Smooth muscle cell (in vitro differentiated cells): ENCODE measurements at regions not wholly inside any gene's neighbourhood (a gene's known extent, or its start where the extent isn't known, plus 50 kb on each side); places are given as distances from the start of the nearest gene placed in this dataset.

ENCODE experiments used
- DNase-seq: peaks from one replicate; lab custom pipeline; 2025; ENCODE audit not compliant: unreplicated experiment; lab: John Stamatoyannopoulos, UW
- H2AFZ ChIP-seq: fragments of 200-600 bp; sonication (generic); 2 replicates; pipeline ENCODE4 v1.6.0; 2016; ENCODE audit warnings: antibody characterized with exemption, low read depth, mild to moderate bottlenecking
- H3F3A ChIP-seq: fragments of 200-600 bp; sonication (generic); 2 replicates; pipeline ENCODE4 v1.6.0; 2017; ENCODE audit warnings: antibody characterized with exemption, low read depth
- H3K27ac ChIP-seq: fragments of 200-600 bp; sonication (generic); 2 replicates; pipeline ENCODE4 v1.5.1; 2016; ENCODE audit warnings: low read depth, mild to moderate bottlenecking
- H3K27me3 ChIP-seq: fragments of 200-600 bp; sonication (generic); 2 replicates; pipeline ENCODE4 v1.6.1; 2016; ENCODE audit warnings: low read depth, mild to moderate bottlenecking
- H3K36me3 ChIP-seq: fragments of 200-600 bp; sonication (generic); 2 replicates; pipeline ENCODE4 v1.5.1; 2016; ENCODE audit warnings: low read depth
- H3K4me1 ChIP-seq: fragments of 200-600 bp; sonication (generic); 2 replicates; pipeline ENCODE4 v1.5.1; 2016; ENCODE audit warnings: low read depth
- H3K4me2 ChIP-seq: fragments of 200-600 bp; sonication (generic); 2 replicates; pipeline ENCODE4 v1.6.0; 2016; ENCODE audit warnings: mild to moderate bottlenecking
- H3K4me3 ChIP-seq: fragments of 200-600 bp; sonication (generic); 2 replicates; pipeline ENCODE4 v1.5.1; 2016; ENCODE audit warnings: mild to moderate bottlenecking
- H3K79me2 ChIP-seq: fragments of 200-600 bp; sonication (generic); 2 replicates; pipeline ENCODE4 v1.6.0; 2016; ENCODE audit warnings: low read depth, mild to moderate bottlenecking
- H3K9ac ChIP-seq: fragments of 200-600 bp; sonication (generic); 2 replicates; pipeline ENCODE4 v1.6.0; 2016; ENCODE audit warnings: low read depth
- H3K9me3 ChIP-seq: fragments of 200-600 bp; sonication (generic); replicated peaks from 2 replicates; pipeline ENCODE4 v1.5.1; 2016; ENCODE audit warnings: low read depth
- H4K20me1 ChIP-seq: fragments of 200-600 bp; sonication (generic); 2 replicates; pipeline ENCODE4 v1.6.0; 2016; ENCODE audit warnings: low read depth
- CTCF ChIP-seq: fragments of 200-600 bp; sonication (generic); IDR thresholded peaks from 2 replicates; pipeline ENCODE4 v1.5.1; 2017; ENCODE audit warnings: borderline replicate concordance, mild to moderate bottlenecking, antibody characterized with exemption; ENCODE audit not compliant: insufficient read depth, poor library complexity, severe bottlenecking
- WGBS: methylation state at CpG from one replicate; pipeline ENCODE4 v1.1.7; 2016; ENCODE audit warnings: low lambda C conversion rate; 5-methylcytosine and 5-hydroxymethylcytosine counted together

GRCh38 chr12:130075497-130076076, 86.7 kb upstream of the FZD10 start:
- Histone ChIP-seq H3K4me1 (peaks cover 5% of the 10 kb centered on the region), H3K9ac (no peak overlapping the region), H3F3A (no peaks in the 10 kb centered on the region), H4K20me1 (no peaks in the 10 kb centered on the region), H3K27ac (no peak overlapping the region), H2AFZ (no peak overlapping the region), H3K27me3 (no peaks in the 10 kb centered on the region), H3K4me2 (no peak overlapping the region), H3K79me2 (no peaks in the 10 kb centered on the region), H3K4me3 (no peak overlapping the region), H3K36me3 (no peaks in the 10 kb centered on the region), H3K9me3 (no peaks in the 10 kb centered on the region)
- 72% methylated on average over 8 of the region's 8 CpGs for WGBS
- TF ChIP-seq CTCF, result no peak
- no peak for DNase-seq

- Histone ChIP-seq H3K9me3 (no peaks in the 10 kb centered on the region), H2AFZ (no peak overlapping the region)
Observed at GRCh38 chr12:130076126-130076525, 86.1 kb upstream of the FZD10 start.

GRCh38 chr12:130076752-130077151, 85.5 kb upstream of the FZD10 start:
- Histone ChIP-seq H3K9ac (no peak overlapping the region), H3K36me3 (no peaks in the 10 kb centered on the region), H3K4me1 (peaks cover 12% of the 10 kb centered on the region), H3K79me2 (no peaks in the 10 kb centered on the region), H4K20me1 (no peaks in the 10 kb centered on the region), H3K9me3 (no peaks in the 10 kb centered on the region), H2AFZ (no peak overlapping the region), H3K27ac (no peak overlapping the region), H3F3A (no peaks in the 10 kb centered on the region), H3K4me2 (no peak overlapping the region), H3K27me3 (no peaks in the 10 kb centered on the region), H3K4me3 (no peak overlapping the region)
- WGBS, result 29% methylated on average over 5 of the region's 5 CpGs
- DNase-seq, result no peak
- TF ChIP-seq CTCF, result no peak

More at GRCh38 chr12:130076126-130076525, 86.1 kb upstream of the FZD10 start:
- H3K9ac ChIP-seq, result no peak overlapping the region
- WGBS, result 83% methylated on average over 3 of the region's 3 CpGs
- no peak overlapping the region for H3K27ac ChIP-seq
- H3K27me3 ChIP-seq, result no peaks in the 10 kb centered on the region
- H3K79me2 ChIP-seq, result no peaks in the 10 kb centered on the region
- DNase-seq, result no peak
- no peak overlapping the region for H3K4me3 ChIP-seq
- no peaks in the 10 kb centered on the region for H4K20me1 ChIP-seq
- no peaks in the 10 kb centered on the region for H3K36me3 ChIP-seq
- TF ChIP-seq CTCF, result no peak
- no peak overlapping the region for H3K4me2 ChIP-seq
- peaks cover 6% of the 10 kb centered on the region for H3K4me1 ChIP-seq
- no peaks in the 10 kb centered on the region for H3F3A ChIP-seq

- DNase-seq, result no peak
- Histone ChIP-seq H3F3A (no peaks in the 10 kb centered on the region), H4K20me1 (no peaks in the 10 kb centered on the region), H3K4me1 (peaks cover 17% of the 10 kb centered on the region), H3K79me2 (no peaks in the 10 kb centered on the region), H2AFZ (no peak overlapping the region), H3K27ac (no peak overlapping the region), H3K4me2 (no peak overlapping the region), H3K36me3 (no peaks in the 10 kb centered on the region), H3K4me3 (no peak overlapping the region), H3K27me3 (no peaks in the 10 kb centered on the region), H3K9me3 (no peaks in the 10 kb centered on the region), H3K9ac (no peak overlapping the region)
- 63% methylated on average over 3 of the region's 3 CpGs for WGBS
- TF ChIP-seq CTCF, result no peak
Observed at GRCh38 chr12:130078852-130079251, 83.4 kb upstream of the FZD10 start.
